ENCODE measurements at regions not wholly inside any gene's neighbourhood (a gene's known extent, or its start where the extent isn't known, plus 50 kb on each side); places are given as distances from the start of the nearest gene placed in this dataset.
"Not testable (repeated sequence)": the region's sequence is repeated elsewhere in the genome, so short reads cannot be mapped to it uniquely, and the experiment has no call there.

GRCh38 chr2:12548906-12549305 is 167.8 kb upstream of the TRIB2 start:
- no peak for DNase-seq (ENCODE audit: low spot score)

GRCh38 chr2:12549641-12550040 is 167.1 kb upstream of the TRIB2 start:
- no peak for DNase-seq (ENCODE audit: low spot score)

GRCh38 chr2:12552092-12552491 is 164.6 kb upstream of the TRIB2 start:
- DNase-seq (ENCODE audit: low spot score): no peak

- DNase-seq (ENCODE audit: low spot score): no peak
Measured at GRCh38 chr2:12554224-12555011, 162.3 kb upstream of the TRIB2 start.

GRCh38 chr2:12555012-12555645 is 161.6 kb upstream of the TRIB2 start:
- DNase-seq (ENCODE audit: low spot score): no peak

- no peak for DNase-seq (ENCODE audit: low spot score)
Measured at GRCh38 chr2:12556762-12557161, 160.0 kb upstream of the TRIB2 start.

- no peak for DNase-seq (ENCODE audit: low spot score)
Measured at GRCh38 chr2:12557688-12558087, 159.0 kb upstream of the TRIB2 start.

- no peak for DNase-seq (ENCODE audit: low spot score)
Measured at GRCh38 chr2:12558519-12558918, 158.2 kb upstream of the TRIB2 start.

- no peak for DNase-seq (ENCODE audit: low spot score)
Measured at GRCh38 chr2:12560618-12561017, 156.1 kb upstream of the TRIB2 start.

- no peak for DNase-seq (ENCODE audit: low spot score)
Measured at GRCh38 chr2:12567411-12567810, 149.3 kb upstream of the TRIB2 start.

GRCh38 chr2:12569510-12569909 is 147.2 kb upstream of the TRIB2 start:
- DNase-seq (ENCODE audit: low spot score): not testable (repeated sequence)

GRCh38 chr2:12569929-12570328 is 146.8 kb upstream of the TRIB2 start:
- not testable (repeated sequence) for DNase-seq (ENCODE audit: low spot score)

- no peak for DNase-seq (ENCODE audit: low spot score)
Measured at GRCh38 chr2:12577091-12577490, 139.6 kb upstream of the TRIB2 start.

- DNase-seq (ENCODE audit: low spot score): no peak
Measured at GRCh38 chr2:12577567-12578253, 139.0 kb upstream of the TRIB2 start.

- DNase-seq (ENCODE audit: low spot score): no peak
Measured at GRCh38 chr2:12579018-12579417, 137.7 kb upstream of the TRIB2 start.

- no peak for DNase-seq (ENCODE audit: low spot score)
Measured at GRCh38 chr2:12584338-12584737, 132.4 kb upstream of the TRIB2 start.

- no peak for DNase-seq (ENCODE audit: low spot score)
Measured at GRCh38 chr2:12585784-12586183, 131.0 kb upstream of the TRIB2 start.

GRCh38 chr2:12587228-12587627 is 129.5 kb upstream of the TRIB2 start:
- DNase-seq (ENCODE audit: low spot score): no peak

- DNase-seq (ENCODE audit: low spot score): no peak
Measured at GRCh38 chr2:12587729-12588522, 128.8 kb upstream of the TRIB2 start.

- no peak for DNase-seq (ENCODE audit: low spot score)
Measured at GRCh38 chr2:12588986-12589385, 127.8 kb upstream of the TRIB2 start.

- DNase-seq (ENCODE audit: low spot score): no peak
Measured at GRCh38 chr2:12589802-12590320, 126.9 kb upstream of the TRIB2 start.

GRCh38 chr2:12592296-12592695 is 124.4 kb upstream of the TRIB2 start:
- no peak for DNase-seq (ENCODE audit: low spot score)
